K562 (cell line): ENCODE measurements at regions not wholly inside any gene's neighbourhood (a gene's known extent, or its start where the extent isn't known, plus 50 kb on each side); places are given as distances from the start of the nearest gene placed in this dataset.

Experiments
- ATAC-seq: fragments of 200-7000 bp; cut with Tn5 transposase; 3 replicates; pipeline ENCODE4 v1.9.1; 2020; ENCODE audit warnings: moderate library complexity
- BruUV-seq: library from RNA; stranded (reverse); fragments of 400-500 nt; replicated peaks from 2 replicates; lab custom pipeline; 2021; lab: Mats Ljungman, UMichigan
- CTCF ChIA-PET: fragments of 300-600 bp; formaldehyde crosslinking; extraction: SDS; loops from one replicate; lab custom pipeline; 2021; ENCODE audit warnings: low intra/inter-chr PET ratio; lab: Yijun Ruan, JAX
- POLR2A ChIA-PET: fragments of 300-600, 350-650 bp; sonication (Branson Sonifier 250); formaldehyde crosslinking; extraction: SDS; loops from one replicate; lab custom pipeline; 2021; ENCODE audit warnings: antibody characterized with exemption, inconsistent platforms; lab: Yijun Ruan, JAX
- DNase-seq, 4 experiments: peaks; one replicate each; pipeline versions ENCODE4 v3.0.0 to v3.0.0-alpha.2; 2011 to 2018; ENCODE audit warnings: low spot score in 3 of 4, mixed read lengths in 3 of 4; ENCODE audit errors: extremely low read depth in 1 of 4
- FAIRE-seq: peaks from 2 replicates; lab custom pipeline; 2011; peaks lifted over from hg19 to GRCh38; lab: Jason Lieb, UNC
- H2AFZ ChIP-seq: 2 replicates; pipeline ENCODE4 v1.6.0; 2011; ENCODE audit warnings: low read depth, low read length, control low read depth, inconsistent platforms
- H3K27ac ChIP-seq: fragments of 200-600 bp; 3 replicates; pipeline ENCODE4 v1.8.0; 2011; ENCODE audit warnings: low read depth, mild to moderate bottlenecking, control low read depth, inconsistent platforms, low read length, moderate library complexity, mixed read lengths; ENCODE audit errors: extremely low read depth
- H3K27me3 ChIP-seq, 2 experiments: fragments of 300-600 bp in 1 of 2; 2 replicates in 1 of 2; 3 replicates in 1 of 2; pipeline versions ENCODE4 v1.6.0 to v1.8.0; 2011; ENCODE audit warnings: inconsistent platforms in 2 of 2, low read length in 2 of 2, mild to moderate bottlenecking in 1 of 2, mixed read lengths in 1 of 2, moderate library complexity in 1 of 2; ENCODE audit not compliant: control insufficient read depth in 2 of 2, insufficient read depth in 2 of 2
- H3K36me3 ChIP-seq: fragments of 300-600 bp; 3 replicates; pipeline ENCODE4 v1.8.0; 2011; ENCODE audit warnings: mild to moderate bottlenecking, low read length, inconsistent platforms; ENCODE audit not compliant: control insufficient read depth, insufficient read depth
- H3K4me1 ChIP-seq, 2 experiments: fragments of 200-600 bp in 1 of 2; replicated peaks in 1 of 2; 2 replicates in 1 of 2; 3 replicates in 1 of 2; pipeline versions ENCODE4 v1.5.1 to v1.8.0; 2011; ENCODE audit warnings: inconsistent platforms in 2 of 2, low read length in 2 of 2, mild to moderate bottlenecking in 1 of 2, mixed read lengths in 1 of 2, moderate library complexity in 1 of 2; ENCODE audit not compliant: control insufficient read depth in 2 of 2, insufficient read depth in 2 of 2
- H3K4me2 ChIP-seq: 2 replicates; pipeline ENCODE4 v1.6.1; 2011; ENCODE audit warnings: low read length, control low read depth, inconsistent platforms, mixed read lengths; ENCODE audit not compliant: insufficient read depth
- H3K4me3 ChIP-seq: fragments of 200-600 bp; sonication (generic), shearing (Covaris generic); 2 replicates; pipeline ENCODE4 v1.5.1; 2016; ENCODE audit warnings: control low read depth, inconsistent platforms
- H3K79me2 ChIP-seq: fragments of 200-600 bp; 3 replicates; pipeline ENCODE4 v1.8.0; 2011; ENCODE audit warnings: low read length, inconsistent platforms; ENCODE audit not compliant: control insufficient read depth, insufficient read depth
- H3K9ac ChIP-seq, 2 experiments: 2 replicates each; pipeline versions ENCODE4 v1.6.0 to v1.6.1; 2011; ENCODE audit warnings: low read depth in 2 of 2, low read length in 2 of 2, control low read depth in 1 of 2, inconsistent platforms in 1 of 2, mild to moderate bottlenecking in 1 of 2, mixed read lengths in 1 of 2; ENCODE audit not compliant: insufficient read depth in 1 of 2
- H3K9me1 ChIP-seq: one replicate; pipeline ENCODE4 v1.6.0; 2011; ENCODE audit warnings: inconsistent platforms, mild to moderate bottlenecking, low read length, moderate library complexity; ENCODE audit not compliant: control insufficient read depth, insufficient read depth
- H3K9me3 ChIP-seq: replicated peaks from 2 replicates; pipeline ENCODE4 v1.5.1; 2011; ENCODE audit warnings: low read depth, low read length, inconsistent platforms; ENCODE audit not compliant: control insufficient read depth, insufficient read depth
- H4K20me1 ChIP-seq: replicated peaks from 2 replicates; pipeline ENCODE4 v1.6.1; 2011; ENCODE audit warnings: low read length, inconsistent platforms, mixed read lengths; ENCODE audit not compliant: control insufficient read depth, insufficient read depth
- AFF1 ChIP-seq, 2 experiments: fragments of 450-650 bp; IDR thresholded peaks; 2 replicates each; pipeline ENCODE4 v1.6.1; 2018; ENCODE audit warnings: mild to moderate bottlenecking in 2 of 2, low read depth in 1 of 2; ENCODE audit not compliant: partially characterized antibody in 2 of 2
- MEIS2 ChIP-seq: fragments of 450-650 bp; IDR thresholded peaks from 2 replicates; pipeline ENCODE4 v1.6.1; 2014; ENCODE audit warnings: mild to moderate bottlenecking; ENCODE audit not compliant: partially characterized antibody
- SMAD2 ChIP-seq: fragments of 150-350 bp; IDR thresholded peaks from 2 replicates; pipeline ENCODE4 v1.6.1; 2014; ENCODE audit warnings: low read depth, mild to moderate bottlenecking, low read length
- WGBS: fragments of 100-300 bp; shearing (Covaris generic); methylation state at CpG from one replicate; pipeline ENCODE4 v1.1.6; 2016; ENCODE audit warnings: low coverage, mixed read lengths; ENCODE audit not compliant: insufficient coverage; ENCODE audit errors: missing lambda C conversion rate; 5-methylcytosine and 5-hydroxymethylcytosine counted together
- in situ Hi-C: fragments of 300-500 bp; cut with MboI; formaldehyde crosslinking; loops from 4 replicates; pipeline ENCODE4 v1.15.0; 2018; ENCODE audit warnings: inconsistent platforms, mixed read lengths
- intact Hi-C: fragments of 100-400 bp; cut with micrococcal nuclease; formaldehyde crosslinking; loops from 2 replicates; pipeline ENCODE4 v1.14.2; 2022

- TF ChIP-seq SMAD2, result no peak
- TF ChIP-seq, all 486 proteins: peak for 0
Measured at GRCh38 chr1:112788561-112788960, 73.4 kb upstream of the PPM1J start (continued).

- Histone ChIP-seq H3K4me1 (peaks cover 0 to 13% of the 10 kb centered on the region in 2 experiments; a peak in 3 of 5 replicates), H3K4me3 (no peak overlapping the region), H3K9ac (no peak overlapping the region), H2AFZ (no peak overlapping the region), H3K9me1 (peaks cover 5% of the 10 kb centered on the region), H3K36me3 (no peaks in the 10 kb centered on the region), H3K79me2 (no peaks in the 10 kb centered on the region), H3K27me3 (peaks cover 10 to 20% of the 10 kb centered on the region in 2 experiments; a peak in 3 of 5 replicates), H4K20me1 (no peaks in the 10 kb centered on the region), H3K27ac (no peak overlapping the region), H3K4me2 (no peak overlapping the region), H3K9me3 (peaks cover 2% of the 10 kb centered on the region)
- in situ Hi-C loops (no loop called here), intact Hi-C loops (no loop called here)
- TF ChIP-seq AFF1 (IDR thresholded peaks at IDR 0.05; ENCODE audit: low read depth in 1 of 2, partially characterized antibody in 2 of 2) (no peak), MEIS2 (peak; percentile 15)
- BruUV-seq, result no TSS peak
- DNase-seq (no peak), FAIRE-seq (no peak), ATAC-seq (no peak)
- POLR2A ChIA-PET, result interaction anchor here (1.1 kb wide), 1 partner anchor 354 kb away, joined by 3 read pairs; no protein-coding TSS in a partner anchor
- 0% methylated on average over 2 of the region's 2 CpGs for WGBS
- CTCF ChIA-PET, result no interaction called here
Measured at GRCh38 chr1:112788054-112788453, 72.9 kb upstream of the PPM1J start.
